GM12865 (cell line): ENCODE measurements at regions not wholly inside any gene's neighbourhood (a gene's known extent, or its start where the extent isn't known, plus 50 kb on each side); places are given as distances from the start of the nearest gene placed in this dataset.

Experiments
- DNase-seq: peaks from one replicate; pipeline ENCODE4 v3.0.0; 2010; ENCODE audit warnings: low read depth
- H3K4me3 ChIP-seq: 2 replicates; pipeline ENCODE4 v1.5.1; 2011; ENCODE audit warnings: mild to moderate bottlenecking, low read depth, low read length, control low read depth
- TF ChIP-seq, protein P1 (sequence below): IDR thresholded peaks from 2 replicates; pipeline ENCODE4 v1.5.1; 2011; ENCODE audit warnings: low read length, control low read depth, low read depth, inconsistent platforms; ENCODE audit not compliant: insufficient read depth; ENCODE audit errors: missing control alignments

DNA sequence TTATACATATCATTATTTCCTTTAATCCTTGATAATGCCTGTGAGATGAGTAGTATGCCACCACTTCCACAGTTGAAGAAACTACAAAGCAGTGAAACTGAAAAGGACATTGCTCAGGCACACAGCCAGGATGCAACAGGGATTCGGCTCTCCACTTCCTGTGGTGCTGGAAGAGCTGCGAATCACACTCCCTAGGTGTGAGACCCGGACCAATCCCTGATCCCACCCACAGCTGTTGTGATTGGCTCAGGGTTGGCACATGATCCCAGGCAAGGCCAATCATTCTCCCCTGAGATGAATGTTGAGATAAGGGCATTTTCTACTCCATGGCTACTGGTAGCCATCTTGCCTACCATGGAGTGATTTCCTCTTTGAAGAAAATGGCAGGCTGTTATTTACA, 218.2 kb downstream of the TMEM114 start:
- no peak for DNase-seq
- no peak overlapping the region for H3K4me3 ChIP-seq
- TF ChIP-seq, protein P1, sequence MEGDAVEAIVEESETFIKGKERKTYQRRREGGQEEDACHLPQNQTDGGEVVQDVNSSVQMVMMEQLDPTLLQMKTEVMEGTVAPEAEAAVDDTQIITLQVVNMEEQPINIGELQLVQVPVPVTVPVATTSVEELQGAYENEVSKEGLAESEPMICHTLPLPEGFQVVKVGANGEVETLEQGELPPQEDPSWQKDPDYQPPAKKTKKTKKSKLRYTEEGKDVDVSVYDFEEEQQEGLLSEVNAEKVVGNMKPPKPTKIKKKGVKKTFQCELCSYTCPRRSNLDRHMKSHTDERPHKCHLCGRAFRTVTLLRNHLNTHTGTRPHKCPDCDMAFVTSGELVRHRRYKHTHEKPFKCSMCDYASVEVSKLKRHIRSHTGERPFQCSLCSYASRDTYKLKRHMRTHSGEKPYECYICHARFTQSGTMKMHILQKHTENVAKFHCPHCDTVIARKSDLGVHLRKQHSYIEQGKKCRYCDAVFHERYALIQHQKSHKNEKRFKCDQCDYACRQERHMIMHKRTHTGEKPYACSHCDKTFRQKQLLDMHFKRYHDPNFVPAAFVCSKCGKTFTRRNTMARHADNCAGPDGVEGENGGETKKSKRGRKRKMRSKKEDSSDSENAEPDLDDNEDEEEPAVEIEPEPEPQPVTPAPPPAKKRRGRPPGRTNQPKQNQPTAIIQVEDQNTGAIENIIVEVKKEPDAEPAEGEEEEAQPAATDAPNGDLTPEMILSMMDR = no peak

DNA sequence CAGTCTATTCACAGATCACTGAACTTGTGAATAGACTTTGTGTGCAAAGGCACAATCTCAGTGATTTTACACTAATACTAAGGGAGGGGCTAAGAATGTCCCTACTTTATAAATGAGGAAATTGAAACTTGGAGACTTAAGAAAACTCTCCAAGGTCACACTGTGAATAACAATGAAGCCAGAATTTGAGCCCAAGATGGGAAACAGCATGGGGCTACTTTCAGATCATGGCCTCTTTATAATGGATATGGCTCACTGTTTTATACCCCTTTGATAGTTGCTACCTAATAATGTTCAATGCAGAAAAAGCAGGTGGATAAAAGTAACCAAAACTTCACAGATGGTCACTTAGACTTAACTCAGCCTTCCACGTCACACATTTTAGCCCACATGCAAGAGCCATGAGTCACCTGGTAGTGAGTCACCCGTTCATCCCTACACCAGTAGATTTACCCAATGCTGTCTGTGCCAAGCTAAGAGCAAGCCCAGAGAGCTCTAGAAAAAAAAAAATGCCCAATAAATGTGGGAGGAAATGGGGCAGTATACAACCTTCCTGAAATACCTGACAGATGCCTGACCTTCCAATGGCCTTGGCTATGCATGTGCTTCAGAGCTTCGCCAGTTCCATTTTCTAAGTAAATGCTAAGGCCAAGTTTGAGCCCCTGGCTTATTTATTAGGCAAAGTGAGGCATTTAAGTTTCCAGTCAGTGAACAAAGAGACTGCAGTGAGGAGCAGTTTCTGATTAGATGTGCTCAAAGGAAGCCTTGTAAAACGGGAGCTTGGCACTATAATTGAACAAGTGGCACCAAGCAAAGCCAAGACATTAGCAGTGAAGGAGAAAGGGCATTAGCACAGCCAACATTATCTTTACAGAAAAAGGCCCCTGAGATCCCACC, 219.7 kb downstream of the TMEM114 start:
- no peak for DNase-seq

DNA sequence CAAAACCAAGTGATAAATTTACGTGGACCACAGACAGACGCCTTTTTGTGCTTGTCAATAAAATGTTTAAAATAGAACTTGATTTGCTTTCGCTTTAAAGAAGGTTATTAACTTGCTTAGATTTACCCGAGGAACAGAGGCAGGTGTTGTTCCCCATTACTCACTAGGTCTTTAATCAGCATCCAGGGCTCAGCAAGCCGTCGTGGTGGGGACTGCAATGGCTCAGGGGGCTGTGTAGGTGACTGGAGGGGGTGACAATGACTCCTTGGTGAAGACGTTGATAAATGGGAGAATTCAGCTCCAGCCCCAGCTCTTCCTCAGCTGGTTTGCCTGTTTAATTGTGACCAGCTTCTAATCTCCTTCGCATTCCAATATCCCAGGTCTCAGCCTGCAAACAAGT, 231.4 kb downstream of the TMEM114 start:
- TF ChIP-seq, protein P1 = no peak
- no peak overlapping the region for H3K4me3 ChIP-seq
- no peak for DNase-seq

More for the DNA sequence above, 219.7 kb downstream of the TMEM114 start:
- no peak overlapping the region for H3K4me3 ChIP-seq
- TF ChIP-seq, protein P1 = no peak

DNA sequence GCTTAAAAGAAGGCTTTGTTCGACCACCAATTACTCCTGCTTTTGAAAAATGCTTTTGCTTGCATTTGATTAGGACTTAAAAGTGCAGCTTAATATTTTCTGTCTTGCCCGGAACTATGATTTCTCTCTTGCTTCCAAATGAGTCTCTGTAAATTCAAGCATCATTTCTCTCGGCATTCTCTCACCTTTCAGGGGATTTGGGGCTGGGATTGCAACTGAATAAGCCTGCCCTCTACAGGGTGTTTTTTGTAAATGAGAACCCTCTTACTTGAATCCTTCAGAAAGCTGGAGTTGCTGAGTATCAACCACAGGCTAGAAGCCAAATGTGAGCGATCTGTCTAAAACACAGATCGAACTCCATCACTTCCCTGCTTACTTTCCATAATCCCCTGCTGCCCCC, 234.6 kb downstream of the TMEM114 start:
- no peak overlapping the region for H3K4me3 ChIP-seq
- no peak for DNase-seq
- TF ChIP-seq, protein P1 = no peak

DNA sequence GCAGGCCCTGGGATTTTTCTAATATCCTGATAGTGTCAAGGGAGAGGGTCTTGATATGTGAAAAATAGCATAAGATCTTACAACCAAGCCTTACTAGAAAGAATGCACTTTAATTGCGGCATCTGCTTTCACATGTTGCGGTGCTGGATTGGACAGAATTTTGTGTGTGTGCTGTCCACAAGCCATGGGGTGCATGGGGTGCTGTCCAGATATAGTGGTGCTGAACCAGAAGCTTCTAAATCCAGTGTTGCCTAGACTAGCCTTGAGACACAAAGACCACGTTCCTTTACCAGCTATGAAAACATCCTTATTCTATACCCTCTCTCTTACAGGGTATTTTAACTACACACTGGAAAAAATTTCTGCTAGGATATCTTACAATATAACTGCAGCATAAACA, 244.0 kb downstream of the TMEM114 start:
- DNase-seq = peak; percentile 1
- TF ChIP-seq, protein P1 = no peak
- H3K4me3 ChIP-seq = no peak overlapping the region

DNA sequence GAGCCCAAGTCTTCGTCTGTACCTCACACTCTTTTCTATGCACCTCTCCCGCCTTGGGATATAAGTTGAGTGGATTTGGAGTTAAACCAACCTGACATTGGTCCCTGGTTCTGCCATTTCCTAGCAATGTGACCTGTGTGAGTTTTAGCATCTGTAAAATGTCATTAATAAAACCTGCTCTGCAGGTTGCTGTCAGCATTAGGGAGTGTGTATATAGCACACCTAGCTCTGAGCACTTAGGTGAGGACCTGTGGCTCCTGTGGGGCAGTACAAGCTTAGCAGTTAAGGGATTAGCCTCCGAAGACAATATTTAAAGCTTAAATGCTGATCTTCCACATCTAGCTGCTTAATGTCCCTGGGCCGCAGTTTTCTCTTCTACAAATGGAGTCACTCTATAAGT, 248.0 kb downstream of the TMEM114 start:
- TF ChIP-seq, protein P1 = no peak
- no peak for DNase-seq
- no peak overlapping the region for H3K4me3 ChIP-seq
